ACC112 (cell line): ENCODE measurements at regions not wholly inside any gene's neighbourhood (a gene's known extent, or its start where the extent isn't known, plus 50 kb on each side); places are given as distances from the start of the nearest gene placed in this dataset.

Experiments used
- H2AFZ ChIP-seq: fragments of 200-600 bp; sonication (generic); one replicate; pipeline ENCODE4 v1.6.0; 2017; ENCODE audit warnings: antibody characterized with exemption, low read length; ENCODE audit not compliant: unreplicated experiment
- H3K27ac ChIP-seq: fragments of 200-600 bp; sonication (generic); 2 replicates; pipeline ENCODE4 v1.5.1; 2014; ENCODE audit warnings: low read depth, mild to moderate bottlenecking, antibody characterized with exemption, low read length, moderate library complexity
- H3K27me3 ChIP-seq: fragments of 200-600 bp; sonication (generic); 2 replicates; pipeline ENCODE4 v1.6.1; 2014; ENCODE audit warnings: mild to moderate bottlenecking, antibody characterized with exemption, low read length, moderate library complexity, mixed read lengths; ENCODE audit not compliant: insufficient read depth
- H3K36me3 ChIP-seq: fragments of 200-600 bp; sonication (generic); 2 replicates; pipeline ENCODE4 v1.6.1; 2016; ENCODE audit warnings: mild to moderate bottlenecking, antibody characterized with exemption, low read length, moderate library complexity, mixed read lengths; ENCODE audit not compliant: insufficient read depth
- H3K4me1 ChIP-seq: fragments of 200-600 bp; sonication (generic); one replicate; pipeline ENCODE4 v1.6.1; 2016; ENCODE audit warnings: low read length, mixed read lengths; ENCODE audit not compliant: insufficient read depth, unreplicated experiment, control insufficient read depth
- H3K4me3 ChIP-seq: fragments of 200-600 bp; sonication (generic); 2 replicates; pipeline ENCODE4 v1.5.1; 2014; ENCODE audit warnings: mild to moderate bottlenecking, low read depth, low read length
- H3K79me2 ChIP-seq: fragments of 200-600 bp; sonication (generic); one replicate; pipeline ENCODE4 v1.6.0; 2016; ENCODE audit warnings: low read length; ENCODE audit not compliant: control insufficient read depth, unreplicated experiment, insufficient read depth

DNA sequence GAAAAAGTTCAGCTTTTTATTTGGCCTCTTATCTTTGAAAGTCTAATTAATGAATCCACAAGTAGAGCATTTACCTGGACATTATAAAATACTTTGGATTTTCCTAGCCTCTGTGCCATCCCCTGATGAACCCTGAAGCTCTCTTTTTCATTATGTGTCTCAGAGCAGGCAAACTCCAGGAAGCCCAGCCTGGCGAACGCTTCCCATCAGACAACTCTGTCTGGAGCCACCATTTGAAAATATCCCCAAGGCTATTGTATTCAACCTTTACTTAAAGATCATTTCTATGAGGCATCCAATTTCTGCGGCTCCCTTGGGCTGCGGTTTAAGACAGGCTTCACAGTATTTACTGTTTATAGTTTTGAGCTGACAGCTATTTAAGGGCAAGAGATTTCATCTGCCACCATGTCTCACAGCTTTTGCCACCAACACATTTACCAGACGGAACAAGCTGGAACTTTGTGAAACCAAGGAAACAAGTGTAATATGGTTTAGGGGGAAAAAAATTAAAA lies 257.2 kb upstream of the GLI3 start:
- H3K27ac ChIP-seq: no peak overlapping the region
- H3K4me3 ChIP-seq: peak overlapping the region; percentile 63
- peaks cover 20% of the 10 kb centered on the region for H3K4me1 ChIP-seq
- H3K27me3 ChIP-seq: no peaks in the 10 kb centered on the region
- H2AFZ ChIP-seq: peak overlapping the region; percentile 19
- H3K36me3 ChIP-seq: no peaks in the 10 kb centered on the region
- H3K79me2 ChIP-seq: no peaks in the 10 kb centered on the region

DNA sequence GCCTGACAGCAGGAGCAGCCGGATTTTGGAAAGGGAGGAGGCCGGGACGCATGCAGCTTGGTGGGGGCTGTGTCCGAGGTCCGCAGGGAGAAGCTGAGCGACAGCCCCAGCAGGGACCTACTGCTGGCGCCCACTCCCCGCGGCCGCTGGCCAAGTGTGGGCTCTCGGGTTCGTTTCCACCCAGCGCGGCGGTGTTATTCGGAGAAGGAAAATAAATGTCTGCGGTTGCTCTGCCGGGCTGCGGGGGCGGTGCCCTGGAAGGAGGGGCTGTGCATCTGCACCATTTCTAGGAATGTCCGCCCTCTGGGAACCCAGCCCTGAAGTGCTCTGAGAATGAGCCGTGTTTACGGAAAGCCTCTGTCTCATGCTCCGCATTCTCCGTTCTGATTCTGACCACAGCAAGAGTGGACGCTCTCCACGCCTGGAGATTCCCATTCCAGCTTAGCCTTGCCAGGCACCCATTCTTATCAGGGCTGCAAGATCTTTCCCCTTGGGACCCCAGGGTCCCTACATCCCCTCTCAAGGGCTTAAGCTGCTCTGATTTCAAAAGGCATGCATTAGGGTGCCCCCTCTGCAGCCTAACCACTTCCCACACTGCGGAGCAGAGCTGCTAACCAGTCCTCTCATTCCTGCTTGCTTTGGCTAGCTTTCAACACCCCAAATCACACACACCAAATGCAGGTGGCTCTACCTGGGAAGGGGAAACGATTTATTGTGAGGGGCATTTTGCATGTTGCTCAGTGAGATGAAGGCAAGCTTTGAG lies 256.6 kb upstream of the GLI3 start:
- H3K4me3 ChIP-seq: peak overlapping the region; percentile 63
- H2AFZ ChIP-seq: peak overlapping the region; percentile 19

DNA sequence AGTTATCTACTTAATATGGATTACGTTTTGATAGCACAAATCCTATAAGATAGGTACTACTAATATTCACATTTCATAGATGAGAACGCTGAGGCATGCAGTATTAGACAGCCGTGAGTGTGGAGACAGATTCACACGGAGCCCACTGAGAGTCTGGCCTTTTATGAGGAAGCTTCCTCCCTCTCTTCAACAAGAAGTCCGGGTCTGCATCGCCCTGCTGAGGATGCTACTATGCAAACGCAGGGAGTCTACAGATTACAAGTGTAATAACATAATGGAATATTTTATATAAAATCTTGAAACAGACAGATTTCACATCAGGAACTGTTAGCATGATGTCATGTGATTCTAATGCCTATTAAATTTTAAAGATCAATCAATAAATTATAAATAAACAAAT lies 255.9 kb upstream of the GLI3 start:
- H2AFZ ChIP-seq: no peak overlapping the region
- H3K36me3 ChIP-seq: no peaks in the 10 kb centered on the region
- H3K27ac ChIP-seq: no peak overlapping the region
- H3K4me1 ChIP-seq: peaks cover 20% of the 10 kb centered on the region
- H3K4me3 ChIP-seq: peak overlapping the region; percentile 63
- no peaks in the 10 kb centered on the region for H3K79me2 ChIP-seq
- no peaks in the 10 kb centered on the region for H3K27me3 ChIP-seq

More for the DNA sequence above, 256.6 kb upstream of the GLI3 start:
- no peaks in the 10 kb centered on the region for H3K27me3 ChIP-seq
- no peaks in the 10 kb centered on the region for H3K36me3 ChIP-seq
- H3K4me1 ChIP-seq: peaks cover 20% of the 10 kb centered on the region
- no peaks in the 10 kb centered on the region for H3K79me2 ChIP-seq
- no peak overlapping the region for H3K27ac ChIP-seq

- Histone ChIP-seq H3K36me3 (no peaks in the 10 kb centered on the region), H3K27ac (no peak overlapping the region), H3K4me1 (peaks cover 20% of the 10 kb centered on the region), H2AFZ (no peak overlapping the region), H3K27me3 (no peaks in the 10 kb centered on the region), H3K4me3 (no peak overlapping the region), H3K79me2 (no peaks in the 10 kb centered on the region)
Measured at GRCh38 chr7:42491106-42491505, 254.1 kb upstream of the GLI3 start.

GRCh38 chr7:42489299-42489698 lies 252.3 kb upstream of the GLI3 start:
- Histone ChIP-seq H3K79me2 (no peaks in the 10 kb centered on the region), H3K27ac (no peak overlapping the region), H3K27me3 (no peaks in the 10 kb centered on the region), H2AFZ (no peak overlapping the region), H3K4me3 (no peak overlapping the region), H3K4me1 (peaks cover 6% of the 10 kb centered on the region), H3K36me3 (no peaks in the 10 kb centered on the region)

DNA sequence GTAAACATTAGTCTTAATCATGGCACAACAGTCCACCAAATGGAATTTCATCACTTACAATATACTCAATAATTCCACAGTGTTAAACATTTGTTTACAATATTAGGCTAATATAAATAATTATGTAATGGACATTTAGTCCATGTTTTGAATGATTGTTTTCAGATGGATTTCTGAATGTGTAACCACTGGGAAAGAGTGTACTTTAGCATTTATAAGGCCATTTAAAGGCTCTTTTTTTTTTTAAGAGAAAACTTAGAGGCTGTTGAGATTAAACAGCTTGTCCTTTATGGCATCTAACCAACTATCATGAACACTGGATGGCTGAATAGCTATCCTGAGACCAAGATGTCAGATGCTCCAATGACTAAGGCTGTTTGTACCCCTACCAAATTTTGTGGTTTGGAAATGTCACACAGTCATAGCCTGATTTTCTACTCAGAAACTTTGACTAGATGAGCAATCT lies 248.3 kb upstream of the GLI3 start:
- H3K4me1 ChIP-seq: no peaks in the 10 kb centered on the region
- H3K27me3 ChIP-seq: peaks cover 4% of the 10 kb centered on the region; the same call in 1 of the 2 replicates
- no peak overlapping the region for H3K4me3 ChIP-seq
- no peak overlapping the region for H3K27ac ChIP-seq
- H3K79me2 ChIP-seq: no peaks in the 10 kb centered on the region
- H2AFZ ChIP-seq: no peak overlapping the region
- H3K36me3 ChIP-seq: no peaks in the 10 kb centered on the region

- H3K4me1 ChIP-seq: no peaks in the 10 kb centered on the region
- H3K27ac ChIP-seq: no peak overlapping the region
Measured at GRCh38 chr7:42483886-42484285, 246.9 kb upstream of the GLI3 start.

DNA sequence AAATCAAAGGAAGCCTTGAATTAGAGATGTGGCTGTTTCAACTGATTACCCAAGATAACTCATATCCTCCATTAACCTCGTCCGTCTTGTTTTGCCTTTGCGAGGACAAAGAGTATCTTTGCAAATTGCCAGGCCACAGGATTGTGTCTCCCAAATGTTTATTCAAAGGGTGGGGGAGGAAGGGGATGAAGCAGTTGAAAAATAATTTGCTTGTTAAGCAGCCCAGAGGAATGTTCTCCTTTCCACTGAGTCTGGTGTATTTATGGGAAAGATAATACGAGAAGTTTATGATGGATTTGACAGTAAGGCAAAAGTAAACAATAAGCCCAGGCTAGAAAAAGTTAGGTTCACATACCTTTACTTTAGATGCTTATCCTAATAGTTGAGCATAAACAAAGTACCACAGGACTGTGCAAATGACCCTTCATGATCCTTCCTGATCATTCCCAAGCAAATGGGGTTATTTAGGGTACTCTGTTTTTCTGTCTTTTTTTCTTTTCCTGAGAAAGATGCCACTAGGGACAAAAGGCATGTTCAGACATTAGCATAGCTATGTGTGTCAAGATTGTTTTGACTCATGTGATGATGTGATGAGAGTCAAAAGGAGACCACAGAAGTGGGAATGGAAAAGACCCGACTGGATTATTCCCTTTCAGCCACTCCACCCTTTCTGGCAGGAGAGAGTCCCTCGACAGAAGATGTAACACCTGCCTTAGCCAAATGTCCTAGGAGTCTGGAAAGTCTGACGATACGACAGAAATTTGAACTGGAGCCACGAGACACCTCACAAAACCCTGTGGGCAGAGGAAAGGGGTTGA lies 243.0 kb upstream of the GLI3 start:
- Histone ChIP-seq H3K36me3 (no peaks in the 10 kb centered on the region), H3K27ac (no peak overlapping the region), H3K4me3 (no peak overlapping the region), H3K27me3 (peaks cover 4% of the 10 kb centered on the region; the same call in 1 of the 2 replicates), H2AFZ (no peak overlapping the region), H3K79me2 (no peaks in the 10 kb centered on the region), H3K4me1 (no peaks in the 10 kb centered on the region)

More at GRCh38 chr7:42483886-42484285, 246.9 kb upstream of the GLI3 start:
- Histone ChIP-seq H3K79me2 (no peaks in the 10 kb centered on the region), H3K4me3 (no peak overlapping the region), H2AFZ (no peak overlapping the region), H3K36me3 (no peaks in the 10 kb centered on the region), H3K27me3 (peaks cover 4% of the 10 kb centered on the region; the same call in 1 of the 2 replicates)

GRCh38 chr7:42479452-42479815 lies 242.4 kb upstream of the GLI3 start:
- Histone ChIP-seq H3K27ac (no peak overlapping the region), H3K4me3 (no peak overlapping the region), H3K36me3 (no peaks in the 10 kb centered on the region), H2AFZ (no peak overlapping the region), H3K27me3 (peaks cover 7% of the 10 kb centered on the region; the same call in 1 of the 2 replicates), H3K4me1 (no peaks in the 10 kb centered on the region), H3K79me2 (no peaks in the 10 kb centered on the region)

- Histone ChIP-seq H3K4me3 (no peak overlapping the region), H3K27me3 (peaks cover 10% of the 10 kb centered on the region; the same call in 1 of the 2 replicates), H3K79me2 (no peaks in the 10 kb centered on the region), H3K27ac (no peak overlapping the region), H2AFZ (no peak overlapping the region), H3K4me1 (no peaks in the 10 kb centered on the region), H3K36me3 (no peaks in the 10 kb centered on the region)
Measured at GRCh38 chr7:42478717-42479116, 241.7 kb upstream of the GLI3 start.
